ENCODE measurements at regions not wholly inside any gene's neighbourhood (a gene's known extent, or its start where the extent isn't known, plus 50 kb on each side); places are given as distances from the start of the nearest gene placed in this dataset.
"Not testable (repeated sequence)": the region's sequence is repeated elsewhere in the genome, so short reads cannot be mapped to it uniquely, and the experiment has no call there.

DNA sequence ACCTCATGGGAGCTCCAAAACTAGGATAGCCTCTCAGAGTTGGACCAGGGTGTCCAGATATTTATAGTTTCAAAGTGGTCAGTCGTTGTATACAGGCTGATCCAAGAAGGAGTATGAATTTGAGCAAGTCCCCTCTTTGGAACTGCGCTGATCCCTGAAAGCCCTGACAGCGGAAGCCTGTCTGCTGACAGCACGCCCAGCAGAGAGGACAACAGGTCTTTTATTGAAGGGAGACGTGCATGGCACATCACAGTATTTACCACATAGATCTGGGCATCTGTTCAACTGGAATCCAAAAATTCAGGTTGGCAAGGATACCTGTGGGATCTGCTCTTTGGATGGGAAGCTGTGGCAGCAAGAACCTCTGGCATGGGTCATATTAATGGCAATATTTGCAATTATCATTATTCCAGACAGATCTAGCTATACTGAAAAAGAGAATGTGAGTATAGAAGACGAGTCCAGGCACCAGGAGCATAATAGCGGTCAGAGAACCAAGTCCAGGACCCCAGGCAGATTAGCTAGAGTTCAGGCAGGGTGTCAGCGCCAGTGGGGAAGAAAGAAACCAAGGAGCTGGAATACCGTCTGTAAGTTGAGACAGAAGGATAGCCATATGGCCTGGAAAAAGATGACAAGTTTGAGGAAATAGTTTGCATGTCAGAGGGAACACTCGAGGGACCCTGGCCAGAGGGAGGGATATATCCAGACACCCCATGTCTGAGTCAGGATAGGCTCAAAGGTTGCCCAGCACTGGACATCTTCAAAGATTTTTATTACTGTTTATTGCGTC, 260.4 kb upstream of the FANCL start:
- DNase-seq, result no peak

DNA sequence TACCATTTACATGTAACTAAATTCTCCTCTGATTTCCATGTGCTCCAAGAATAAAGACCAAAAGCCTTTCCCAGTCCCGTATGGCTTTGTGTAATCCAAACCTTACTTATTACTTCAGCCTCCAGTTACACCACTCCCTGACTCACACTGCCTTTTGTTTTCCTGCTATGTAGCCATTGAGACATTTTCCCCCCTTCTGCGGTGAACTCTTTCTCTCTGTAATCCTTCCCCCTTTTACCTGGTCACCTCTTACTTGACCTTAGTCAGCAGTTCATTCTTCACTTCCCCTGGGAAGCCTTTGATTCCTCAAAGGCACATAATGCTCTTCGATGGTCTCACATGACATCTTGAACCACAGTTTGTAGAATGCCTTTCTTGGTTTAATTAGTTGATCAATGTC, 256.0 kb upstream of the FANCL start:
- DNase-seq, result no peak

DNA sequence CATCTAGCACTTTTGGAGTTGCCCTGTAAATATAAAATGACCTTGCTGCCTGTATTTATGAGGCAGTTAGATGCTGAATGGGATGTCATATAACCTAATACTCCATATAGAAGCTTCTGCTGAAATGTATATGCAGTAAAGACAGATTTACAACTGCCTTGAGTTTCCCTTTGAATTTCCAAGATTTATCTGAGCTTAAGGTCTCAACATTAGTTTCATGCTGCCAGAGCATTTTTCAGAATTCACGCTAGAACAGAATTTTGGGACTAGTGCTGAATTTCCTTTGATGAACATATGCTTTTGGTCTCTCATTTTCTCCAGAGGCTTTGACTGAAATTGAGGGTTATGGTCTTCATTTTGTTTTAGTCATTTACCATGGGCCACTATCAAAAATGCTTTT, 254.7 kb upstream of the FANCL start:
- DNase-seq, result no peak

DNA sequence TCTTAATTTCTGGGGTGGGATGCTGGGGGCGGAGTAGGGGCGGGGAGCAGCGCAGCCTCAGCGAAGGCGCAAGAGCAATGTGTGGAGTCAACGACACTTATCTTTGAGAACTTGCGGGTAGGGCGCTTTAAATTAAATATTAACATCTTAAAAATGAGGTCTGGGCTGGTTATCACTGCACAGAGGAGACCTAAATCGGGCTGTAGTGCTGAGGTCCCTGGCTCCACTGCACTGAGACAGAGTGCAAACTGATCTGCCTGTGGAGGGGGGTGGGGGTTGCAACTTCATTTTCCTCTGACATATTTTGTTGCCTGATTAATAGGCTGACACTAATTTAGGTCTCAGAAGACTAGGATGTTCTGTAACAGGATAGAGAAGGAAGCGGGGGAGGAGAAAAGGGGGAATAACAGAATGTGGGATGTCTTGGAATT, 253.0 kb upstream of the FANCL start:
- no peak for DNase-seq

DNA sequence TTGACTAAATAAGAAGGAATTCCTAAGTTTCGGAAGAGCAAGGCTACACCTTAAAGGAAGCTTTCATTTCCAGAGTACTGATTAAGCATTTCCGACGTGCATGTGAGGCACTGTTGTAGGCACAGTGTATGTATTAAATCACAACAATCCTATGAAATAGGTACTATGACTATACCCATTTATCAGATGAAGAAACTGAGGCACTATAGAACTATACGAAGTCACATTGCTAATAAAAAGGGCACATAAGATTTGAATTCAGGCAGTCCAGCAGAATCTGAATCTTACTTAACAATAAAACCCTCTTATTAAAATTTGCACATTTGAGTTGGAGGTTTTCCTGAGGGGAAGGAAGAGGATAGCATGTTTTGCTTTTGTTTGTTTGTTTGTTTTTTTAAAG, 243.5 kb upstream of the FANCL start:
- no peak for DNase-seq

DNA sequence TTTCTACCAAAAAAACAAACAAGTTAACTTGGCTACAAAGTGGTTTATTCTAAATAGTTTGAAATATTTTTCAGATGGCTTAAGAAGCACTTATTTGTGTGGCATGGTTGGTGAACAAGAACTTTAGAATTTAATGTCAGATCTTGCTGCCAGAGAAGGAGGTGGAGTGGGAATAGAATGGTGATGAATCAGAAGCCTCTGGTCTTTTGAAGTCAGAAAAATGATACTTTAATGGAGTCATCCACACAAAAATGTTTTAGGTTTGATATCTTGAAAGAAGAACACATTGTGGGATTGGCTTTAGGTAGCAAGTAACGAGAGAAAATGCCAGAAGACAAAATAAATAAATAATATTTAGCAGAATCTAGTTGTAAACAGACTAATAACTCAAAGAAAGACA, 243.1 kb upstream of the FANCL start:
- no peak for DNase-seq

DNA sequence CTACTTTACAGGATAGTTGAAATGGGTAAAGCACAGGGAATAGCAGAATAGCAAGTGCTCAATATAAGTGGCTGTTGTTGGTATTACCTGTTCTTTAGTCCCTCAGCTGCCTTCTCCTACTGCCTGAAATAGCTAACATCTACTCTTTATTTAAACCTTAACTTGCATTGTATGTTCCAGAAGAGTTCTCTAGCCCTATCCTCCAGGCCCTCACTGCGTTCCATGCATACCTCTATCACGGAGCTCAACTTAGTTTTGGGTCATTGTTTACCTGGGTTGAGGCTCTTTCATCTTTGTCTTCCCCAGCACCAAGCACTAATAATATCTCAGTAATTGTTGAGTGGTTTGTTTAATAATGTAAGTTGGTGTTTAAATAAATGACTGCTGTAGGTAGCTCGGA, 242.2 kb upstream of the FANCL start:
- DNase-seq, result no peak

DNA sequence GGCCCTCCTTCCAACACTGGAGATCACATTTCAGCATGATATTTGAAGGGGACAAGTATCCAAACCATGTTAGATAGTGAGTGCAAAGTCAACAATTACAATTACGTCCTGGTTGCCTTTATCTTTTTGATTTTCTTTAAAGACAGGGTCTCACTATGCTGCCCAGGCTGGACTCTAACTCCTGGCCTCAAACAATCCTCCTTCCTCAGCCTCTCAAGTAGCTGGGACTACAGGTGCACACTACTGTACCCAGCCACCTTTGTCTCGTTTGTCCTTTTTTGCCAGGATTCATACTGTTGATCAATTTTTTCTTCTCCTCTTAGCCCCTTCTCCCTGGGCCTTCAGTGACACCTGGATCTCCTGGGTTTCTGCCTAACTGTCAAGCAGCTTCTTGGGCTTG, 240.5 kb upstream of the FANCL start:
- no peak for DNase-seq

DNA sequence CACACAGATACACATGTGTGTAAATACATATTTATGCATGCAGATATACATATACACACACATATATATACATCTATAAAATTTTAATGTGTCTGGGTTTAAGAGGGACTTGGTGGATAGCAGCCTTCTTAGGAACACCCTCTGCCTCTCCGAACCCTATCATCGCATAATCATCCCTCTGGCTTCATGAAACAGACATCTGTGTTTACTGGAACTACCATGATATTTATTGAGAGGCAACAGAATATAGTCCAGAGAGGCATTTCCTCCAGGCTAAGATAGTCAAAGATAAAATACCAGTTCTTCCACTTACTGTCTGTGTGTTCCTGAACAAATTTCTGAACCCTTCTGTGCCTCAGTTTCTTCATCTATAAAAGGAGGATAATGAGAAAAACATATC, 239.0 kb upstream of the FANCL start:
- DNase-seq, result no peak

DNA sequence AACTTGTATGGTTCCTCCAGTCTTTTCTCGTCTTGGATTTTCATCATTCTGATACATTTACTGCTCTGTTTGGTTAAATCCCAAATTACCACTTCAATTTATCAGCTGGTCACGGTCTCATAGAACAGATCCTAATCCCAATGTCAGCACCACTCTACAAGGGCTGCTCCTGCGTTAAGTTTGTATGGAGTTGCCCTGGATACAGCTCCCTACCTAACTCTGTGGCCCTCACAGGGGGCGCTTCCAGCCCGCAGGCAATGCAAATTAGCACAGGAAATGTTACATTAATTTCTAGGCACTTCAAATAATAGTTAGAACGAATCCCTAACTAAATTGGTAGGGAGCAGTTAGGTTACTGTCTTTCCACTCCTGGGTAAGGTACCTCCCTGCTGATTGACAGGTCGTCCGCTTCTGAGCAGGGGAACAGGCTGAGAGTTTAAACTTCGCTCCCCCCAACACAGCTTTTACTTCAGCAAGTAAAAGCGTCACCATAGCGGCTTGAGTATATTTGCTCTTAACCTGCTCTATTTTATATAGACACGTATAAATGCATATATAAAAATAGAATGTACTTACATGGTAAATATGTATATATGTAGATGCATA, 238.5 kb upstream of the FANCL start:
- DNase-seq, result no peak

DNA sequence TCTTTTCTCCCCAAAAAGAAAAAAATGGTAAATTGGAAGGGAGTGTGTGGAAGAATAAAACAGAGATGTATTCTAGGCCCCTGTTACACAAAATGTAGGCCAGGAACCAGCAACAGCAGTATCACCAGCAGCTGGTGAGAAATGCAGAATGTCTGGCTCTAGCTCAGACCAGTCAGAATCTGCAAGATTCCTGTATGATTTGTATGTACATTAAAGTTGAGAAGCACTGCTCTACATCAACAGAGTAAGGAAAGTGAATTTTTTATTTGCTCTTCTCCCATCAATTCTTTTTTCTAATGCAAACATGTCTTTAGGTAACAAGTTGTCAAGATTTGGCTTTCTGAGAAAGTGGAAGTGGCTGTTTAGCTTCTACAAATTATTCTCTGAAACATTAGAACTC, 235.4 kb upstream of the FANCL start:
- no peak for DNase-seq

DNA sequence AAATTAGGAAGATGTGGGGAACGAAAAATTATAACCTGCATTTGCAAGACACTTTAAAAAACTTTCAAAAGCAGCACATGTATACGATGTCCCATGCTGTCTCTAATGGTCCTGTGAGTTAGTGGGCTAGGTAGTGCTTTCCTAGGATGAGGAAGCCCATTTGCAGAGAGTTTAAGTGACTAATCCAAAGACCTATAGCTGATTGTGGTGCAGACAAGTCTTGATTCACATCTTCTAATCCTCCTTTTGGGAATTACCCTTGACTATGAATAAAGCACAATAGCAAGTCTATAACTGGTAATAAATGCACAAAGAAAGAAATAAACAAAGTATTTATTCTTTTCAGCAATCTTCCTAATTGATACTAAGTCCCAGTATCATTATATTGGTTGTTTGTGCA, 234.6 kb upstream of the FANCL start:
- no peak for DNase-seq

DNA sequence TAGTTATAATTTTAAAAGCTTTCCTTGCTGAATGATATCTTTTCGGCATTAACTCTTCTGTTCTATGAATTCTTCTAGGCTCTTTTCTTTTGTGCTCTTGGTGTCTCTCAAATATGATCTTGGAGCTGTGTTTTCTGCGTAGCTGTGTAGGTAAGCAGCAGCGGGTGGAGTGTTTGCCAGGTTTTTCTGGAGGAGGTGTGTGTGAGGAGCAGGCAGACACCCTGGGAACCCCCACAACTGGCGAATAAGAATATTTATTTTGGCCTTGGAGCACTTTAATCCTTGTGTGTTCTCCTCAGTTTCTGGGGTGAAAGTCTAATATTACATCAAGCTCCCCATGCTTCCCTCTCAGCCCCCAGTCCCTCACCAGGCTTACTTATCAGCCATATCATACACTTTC, 232.0 kb upstream of the FANCL start:
- DNase-seq, result no peak

DNA sequence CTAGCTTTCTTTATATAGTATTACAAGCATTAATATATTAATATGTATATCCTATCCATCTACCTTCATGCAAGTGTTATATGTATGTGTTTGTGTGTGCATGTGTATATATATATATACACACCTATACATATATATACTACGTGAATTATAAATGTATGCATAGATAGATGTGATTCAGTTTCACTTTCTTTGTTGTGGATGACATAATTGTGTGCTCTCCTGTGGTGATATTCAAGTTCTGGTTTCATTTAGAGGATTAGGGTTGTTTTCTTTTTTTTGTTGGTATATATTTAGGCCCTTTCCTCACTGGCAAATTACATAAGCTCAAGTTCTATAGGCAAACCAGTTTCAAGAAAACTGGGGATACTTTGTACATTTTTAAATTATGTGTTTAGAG, 225.7 kb upstream of the FANCL start:
- no peak for DNase-seq

DNA sequence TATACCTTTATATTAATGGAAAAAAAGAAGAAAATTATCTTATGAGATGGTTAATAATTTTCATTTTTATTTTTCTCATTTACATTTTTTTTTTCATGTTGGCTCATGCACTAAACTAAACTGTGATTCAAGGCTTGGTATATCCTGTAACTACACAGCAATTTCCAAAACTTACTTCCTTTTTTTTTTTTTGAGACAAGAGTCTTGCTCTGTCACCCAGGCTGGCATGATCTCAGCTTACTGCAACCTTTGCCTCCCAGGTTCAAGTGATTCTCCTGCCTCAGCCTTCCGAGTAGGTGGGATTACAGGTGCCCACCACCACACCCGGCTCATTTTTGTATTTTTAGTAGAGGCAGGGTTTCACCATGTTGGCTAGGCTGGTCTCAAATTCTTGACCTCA, 224.9 kb upstream of the FANCL start:
- not testable (repeated sequence) for DNase-seq

DNA sequence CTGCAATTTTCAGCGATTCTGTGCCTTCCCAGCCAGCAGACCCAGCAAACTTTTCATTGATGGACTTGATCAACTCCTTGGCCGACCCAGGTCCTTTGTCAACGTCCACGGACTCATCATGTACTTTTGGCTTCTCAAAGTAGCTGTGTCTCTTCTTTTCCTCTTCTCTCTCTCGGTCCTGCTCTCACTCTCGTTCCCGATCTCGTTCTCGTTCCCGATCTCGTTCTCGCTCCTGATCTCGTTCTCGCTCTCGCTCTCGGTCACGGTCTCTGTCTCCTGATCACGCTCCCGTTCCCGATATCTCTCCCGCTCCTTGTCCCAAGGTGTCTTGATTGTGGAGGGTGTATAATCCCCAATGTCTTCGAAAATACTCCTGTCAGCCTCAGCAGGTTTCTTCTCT, 219.5 kb upstream of the FANCL start:
- DNase-seq, result no peak

DNA sequence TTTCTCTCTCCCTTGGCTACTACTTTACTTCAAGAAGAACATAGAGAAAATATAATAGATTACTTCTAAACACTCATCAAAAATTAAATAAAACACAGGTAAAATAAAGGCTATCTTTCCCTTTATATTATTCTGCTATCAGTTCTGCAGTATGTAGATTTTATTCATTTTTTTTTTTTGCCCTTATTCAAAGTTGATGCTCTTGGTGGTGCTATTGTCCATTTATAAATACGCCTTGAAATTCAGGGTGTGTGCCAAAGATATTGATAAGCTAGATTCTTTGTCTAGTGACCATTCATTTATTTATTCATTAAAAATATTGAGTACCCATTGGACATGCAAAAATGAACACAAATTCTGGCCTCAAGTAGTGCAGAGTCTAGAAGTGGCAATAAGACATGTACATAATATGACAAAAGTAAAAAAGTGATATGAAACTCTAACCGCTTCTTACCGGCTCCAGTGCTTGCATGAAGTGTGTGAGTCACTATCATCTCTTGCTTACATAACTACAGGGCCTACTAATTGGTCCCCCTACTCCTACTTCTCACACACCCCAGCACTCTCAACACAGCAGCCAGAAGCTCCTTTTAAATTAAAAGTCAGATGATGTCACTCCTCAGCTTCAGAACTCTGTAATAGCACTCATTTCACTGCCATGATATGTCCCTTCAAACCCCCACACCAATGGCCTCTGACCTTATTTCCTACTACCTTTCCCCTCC, 208.3 kb upstream of the FANCL start:
- DNase-seq, result no peak

DNA sequence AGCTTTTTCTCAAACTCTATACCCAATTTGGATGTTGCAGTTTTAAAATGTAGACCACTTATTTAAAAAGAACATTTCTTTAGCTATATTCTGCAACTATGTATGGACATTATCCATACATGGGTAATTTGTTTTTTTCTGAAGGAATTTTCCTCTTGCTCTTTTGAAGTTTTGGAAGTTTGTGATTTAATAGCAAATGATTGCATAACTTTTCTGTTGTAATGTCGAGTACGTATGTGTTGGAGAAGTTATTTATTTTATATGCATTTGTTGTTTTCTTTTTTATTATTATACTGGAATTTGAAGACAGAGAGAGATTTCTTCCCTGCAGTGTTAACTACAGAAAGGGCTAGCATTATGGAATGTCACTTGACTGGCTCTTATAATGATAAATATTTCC, 207.7 kb upstream of the FANCL start:
- DNase-seq, result no peak

DNA sequence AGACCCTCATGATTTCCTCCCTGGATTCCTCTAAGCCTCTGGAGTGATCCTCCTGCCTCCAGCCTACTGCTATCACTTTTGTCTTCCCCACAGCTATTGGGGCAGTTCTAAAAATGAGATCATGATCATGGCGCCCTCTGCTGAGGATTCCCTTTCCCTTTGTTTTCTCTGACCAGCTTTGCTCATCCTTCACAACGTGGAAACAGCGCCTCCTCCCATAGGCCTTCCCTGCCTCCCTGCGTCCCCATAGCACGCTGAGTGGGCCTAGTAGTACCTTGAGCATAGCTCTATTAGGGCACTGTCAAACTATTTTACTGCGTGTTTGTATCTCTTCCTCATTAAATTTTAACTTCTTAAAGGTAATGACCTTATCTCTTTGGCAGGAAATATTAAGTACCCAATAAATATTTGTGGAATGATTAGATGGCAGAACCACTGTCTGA, 207.0 kb upstream of the FANCL start:
- peak; percentile 66 for DNase-seq

DNA sequence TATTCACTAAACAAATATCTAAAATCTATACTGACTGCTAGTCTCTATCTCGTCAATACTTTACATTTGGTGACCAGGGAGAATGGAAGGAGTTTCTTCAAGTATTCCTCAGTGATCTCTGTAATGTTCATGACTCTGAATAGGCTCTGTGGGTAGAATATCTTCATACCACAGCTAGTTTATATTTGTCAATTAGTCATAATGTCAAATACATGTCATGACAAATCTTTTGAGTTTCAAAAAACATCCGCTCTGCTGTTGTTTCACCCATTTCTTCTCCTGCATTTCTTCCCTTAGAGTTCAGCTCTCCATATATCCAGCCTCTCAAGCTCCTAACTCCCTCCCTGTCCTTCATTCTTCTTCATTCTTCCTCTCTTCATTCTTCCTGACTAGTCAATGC, 206.5 kb upstream of the FANCL start:
- DNase-seq, result no peak

DNA sequence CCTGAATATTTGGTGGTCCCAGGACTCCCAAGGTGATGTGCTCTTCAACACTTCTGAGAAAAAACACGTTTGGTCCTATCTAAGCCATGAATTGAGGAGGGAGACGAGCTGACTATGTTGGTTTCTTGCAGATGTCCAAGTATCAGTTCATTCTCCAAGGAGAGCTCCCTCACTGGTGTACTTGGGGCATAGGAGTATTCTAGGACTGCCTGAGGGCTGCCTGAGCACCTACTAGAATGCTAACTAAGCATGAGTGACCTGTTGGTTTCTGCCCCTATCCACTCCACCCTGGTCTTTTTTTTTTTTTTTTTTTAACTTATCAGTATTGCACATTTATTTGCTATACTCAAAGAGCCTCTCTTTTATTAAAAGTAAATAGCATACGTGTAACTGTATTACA, 200.5 kb upstream of the FANCL start:
- DNase-seq, result no peak

DNA sequence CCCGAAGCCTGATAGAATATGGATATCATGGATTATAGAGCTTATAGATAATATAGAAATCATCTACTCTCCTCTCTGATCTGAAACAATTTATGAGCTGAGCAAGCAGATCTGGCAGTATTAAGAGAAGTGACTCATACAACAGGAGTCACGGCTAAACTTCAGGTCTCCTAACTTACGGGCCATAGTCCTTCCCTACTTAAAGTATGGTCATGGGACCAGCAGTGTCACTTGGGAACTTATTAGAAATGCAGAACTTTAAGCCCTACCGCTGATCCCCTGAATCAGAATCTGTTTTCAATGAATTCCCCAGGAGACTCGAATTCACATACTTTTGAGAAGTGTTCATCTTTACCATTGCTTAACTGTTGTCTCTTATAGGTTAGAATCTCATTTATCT, 195.7 kb upstream of the FANCL start:
- no peak for DNase-seq

DNA sequence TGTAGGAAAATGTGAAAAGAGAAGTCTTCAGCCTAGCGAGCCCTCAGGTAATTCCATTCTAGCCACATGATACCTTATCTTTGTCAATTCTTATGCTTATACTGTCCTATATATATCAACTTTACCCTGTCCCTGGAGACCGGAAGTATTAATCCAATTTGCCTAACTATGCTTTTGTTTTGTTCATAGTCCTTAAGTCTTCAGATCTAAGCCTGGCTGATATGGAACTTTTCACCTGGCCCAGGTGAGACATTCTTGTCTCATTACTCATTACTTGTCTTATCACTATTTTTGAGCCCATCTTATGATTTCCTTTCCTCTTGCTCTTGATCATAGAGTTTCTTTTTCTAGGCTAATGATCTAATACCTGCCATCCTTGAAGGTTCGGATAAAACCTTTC, 194.1 kb upstream of the FANCL start:
- no peak for DNase-seq

DNA sequence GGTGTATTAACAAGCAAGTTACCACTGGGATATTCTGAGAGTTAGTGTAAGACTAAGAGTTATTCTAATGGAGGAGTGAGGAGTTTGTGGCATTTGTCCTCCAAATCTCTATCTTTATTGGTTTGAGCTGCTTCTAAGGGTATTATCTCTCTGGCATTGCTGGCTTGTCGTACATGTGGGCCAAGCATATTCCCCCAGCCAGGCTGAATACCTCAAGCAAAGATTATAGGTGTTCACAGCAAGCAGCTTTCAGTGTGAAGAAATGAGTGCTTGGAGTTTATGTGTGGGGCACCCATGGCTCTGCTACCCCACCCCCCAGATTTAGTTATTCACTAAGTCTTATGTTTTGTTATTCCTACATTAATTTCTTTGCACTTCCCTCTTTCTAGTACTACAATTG, 193.6 kb upstream of the FANCL start:
- DNase-seq, result no peak

Data from DMS153 (cell line).